ENCODE measurements at regions not wholly inside any gene's neighbourhood (a gene's known extent, or its start where the extent isn't known, plus 50 kb on each side); places are given as distances from the start of the nearest gene placed in this dataset.

GRCh38 chr4:170399581-170400293 is 310.0 kb upstream of the AADAT start:
- in situ Hi-C loops (cut with MboI) (no loop called here), intact Hi-C loops (cut with micrococcal nuclease) (no loop called here)
- H3K4me2 ChIP-seq (ENCODE audit: insufficient read depth, low read length): no peak overlapping the region
- no peaks in the 10 kb centered on the region for H4K20me1 ChIP-seq (replicated peaks; ENCODE audit: control insufficient read depth, insufficient read depth, low read length)
- no peaks in the 10 kb centered on the region for H3K79me2 ChIP-seq (ENCODE audit: control insufficient read depth, insufficient read depth, low read length)
- H3K9ac ChIP-seq (ENCODE audit: insufficient read depth in 1 of 2, low read depth in 2 of 2, low read length in 2 of 2): no peak overlapping the region
- H3K27me3 ChIP-seq (ENCODE audit: control insufficient read depth in 2 of 2, insufficient read depth in 2 of 2, low read length in 2 of 2): no peaks in the 10 kb centered on the region
- H3K9me3 ChIP-seq (replicated peaks; ENCODE audit: control insufficient read depth, insufficient read depth, low read depth, low read length): no peaks in the 10 kb centered on the region
- no peak overlapping the region for H3K27ac ChIP-seq (ENCODE audit: extremely low read depth, low read depth, low read length)
- H3K36me3 ChIP-seq (ENCODE audit: control insufficient read depth, insufficient read depth, low read length): no peaks in the 10 kb centered on the region
- no TSS peak for BruUV-seq (replicated peaks)
- 0% methylated on average over 3 of the region's 3 CpGs for WGBS (ENCODE audit: insufficient coverage, low coverage, missing lambda C conversion rate)
- POLR2A ChIA-PET: no interaction called here
- H3K4me1 ChIP-seq (replicated peaks in 1 of 2; ENCODE audit: control insufficient read depth in 2 of 2, insufficient read depth in 2 of 2, low read length in 2 of 2): no peaks in the 10 kb centered on the region
- ATAC-seq: no peak
- H3K4me3 ChIP-seq: no peak overlapping the region
- DNase-seq (ENCODE audit: extremely low read depth in 1 of 4, low spot score in 3 of 4): no peak
- CTCF ChIA-PET (ENCODE audit: low intra/inter-chr PET ratio): no interaction called here
- no peak overlapping the region for H2AFZ ChIP-seq (ENCODE audit: low read depth, low read length)
- FAIRE-seq: no peak
- no peaks in the 10 kb centered on the region for H3K9me1 ChIP-seq (ENCODE audit: control insufficient read depth, insufficient read depth, low read length)
- TF ChIP-seq, protein P1, sequence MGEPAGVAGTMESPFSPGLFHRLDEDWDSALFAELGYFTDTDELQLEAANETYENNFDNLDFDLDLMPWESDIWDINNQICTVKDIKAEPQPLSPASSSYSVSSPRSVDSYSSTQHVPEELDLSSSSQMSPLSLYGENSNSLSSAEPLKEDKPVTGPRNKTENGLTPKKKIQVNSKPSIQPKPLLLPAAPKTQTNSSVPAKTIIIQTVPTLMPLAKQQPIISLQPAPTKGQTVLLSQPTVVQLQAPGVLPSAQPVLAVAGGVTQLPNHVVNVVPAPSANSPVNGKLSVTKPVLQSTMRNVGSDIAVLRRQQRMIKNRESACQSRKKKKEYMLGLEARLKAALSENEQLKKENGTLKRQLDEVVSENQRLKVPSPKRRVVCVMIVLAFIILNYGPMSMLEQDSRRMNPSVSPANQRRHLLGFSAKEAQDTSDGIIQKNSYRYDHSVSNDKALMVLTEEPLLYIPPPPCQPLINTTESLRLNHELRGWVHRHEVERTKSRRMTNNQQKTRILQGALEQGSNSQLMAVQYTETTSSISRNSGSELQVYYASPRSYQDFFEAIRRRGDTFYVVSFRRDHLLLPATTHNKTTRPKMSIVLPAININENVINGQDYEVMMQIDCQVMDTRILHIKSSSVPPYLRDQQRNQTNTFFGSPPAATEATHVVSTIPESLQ (CRISPR knock-in tag; IDR thresholded peaks at IDR 0.05): no peak
- no peak for TF ChIP-seq CUX1 (CRISPR knock-in tag; IDR thresholded peaks at IDR 0.05)
- no peak for TF ChIP-seq ZKSCAN1 (IDR thresholded peaks at IDR 0.05; ENCODE audit: low read depth, low read length)
- no peak for TF ChIP-seq THAP7 (CRISPR knock-in tag; IDR thresholded peaks at IDR 0.05)
- no peak for TF ChIP-seq POLR3A (IDR thresholded peaks at IDR 0.05; ENCODE audit: borderline replicate concordance, extremely low read depth, insufficient read depth, insufficient read length)

Data from K562 (cell line).